Left lung (tissue), 4 donors: ENCODE measurements at regions not wholly inside any gene's neighbourhood (a gene's known extent, or its start where the extent isn't known, plus 50 kb on each side); places are given as distances from the start of the nearest gene placed in this dataset.

Experiments used
- ATAC-seq: fragments of 200-7000 bp; cut with Tn5 transposase; one replicate; pipeline ENCODE4 v1.9.1; 2020; ENCODE audit warnings: moderate library complexity
- DNase-seq, 4 donors: peaks; one replicate each; pipeline ENCODE4 v3.0.0-alpha.2; 2013 to 2020
- H3K27ac ChIP-seq, 2 donors: fragments of 200-600 bp; sonication (generic) in 1 of 2; one replicate each; pipeline versions ENCODE4 v1.5.0 to v1.8.0; 2020 to 2021
- H3K27me3 ChIP-seq, 2 donors: fragments of 200-600 bp; sonication (generic) in 1 of 2; one replicate each; pipeline versions ENCODE4 v1.5.0 to v1.8.0; 2020 to 2021
- H3K36me3 ChIP-seq, 2 donors: fragments of 200-600 bp; sonication (generic) in 1 of 2; one replicate each; pipeline versions ENCODE4 v1.5.0 to v1.8.0; 2020 to 2021
- H3K4me1 ChIP-seq, 2 donors: fragments of 200-600 bp; one replicate each; pipeline ENCODE4 v1.8.0; 2021
- H3K4me3 ChIP-seq, 2 donors: fragments of 200-600 bp; sonication (generic) in 1 of 2; one replicate each; pipeline versions ENCODE4 v1.5.0 to v1.8.0; 2020 to 2021; ENCODE audit warnings: mild to moderate bottlenecking in 1 of 2
- H3K9me3 ChIP-seq, 2 donors: fragments of 200-600 bp; sonication (generic) in 1 of 2; one replicate each; pipeline versions ENCODE4 v1.5.0 to v1.8.0; 2020 to 2021
- intact Hi-C, 2 donors: fragments of 100-400 bp; cut with DNase I; formaldehyde crosslinking; loops; one replicate each; pipeline versions ENCODE4 v1.11.2 to v1.14.2; 2022
- TF ChIP-seq, protein P1 (sequence below), 2 donors: fragments of 200-600 bp; sonication (generic) in 1 of 2; IDR thresholded peaks; one replicate each; pipeline versions ENCODE4 v1.5.0 to v1.8.0; 2021; ENCODE audit warnings: antibody characterized with exemption in 2 of 2
- donor health status: DM: no; HTN: yes; CAD: no.
- donor health status: DM: no; HTN: no; CAD: no.

DNA sequence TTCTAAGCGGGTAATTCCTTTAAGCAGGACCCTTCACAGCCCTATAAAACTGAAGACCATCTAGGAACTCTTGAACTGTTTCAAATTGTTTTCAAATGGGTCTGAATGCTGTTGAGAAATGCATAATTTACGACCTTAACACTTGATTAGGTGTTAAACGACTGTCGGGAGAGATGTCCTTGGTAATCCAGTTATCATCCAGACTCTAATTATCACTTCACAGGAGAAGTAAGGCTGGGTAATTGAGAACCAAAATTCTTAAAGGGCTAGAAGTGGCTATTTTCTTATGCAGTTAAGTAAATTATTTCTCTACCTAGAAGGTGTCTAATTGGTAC lies 276.7 kb upstream of the TBC1D5 start:
- H3K36me3 ChIP-seq = no peaks in the 10 kb centered on the region
- no peak for DNase-seq
- TF ChIP-seq, protein P1, sequence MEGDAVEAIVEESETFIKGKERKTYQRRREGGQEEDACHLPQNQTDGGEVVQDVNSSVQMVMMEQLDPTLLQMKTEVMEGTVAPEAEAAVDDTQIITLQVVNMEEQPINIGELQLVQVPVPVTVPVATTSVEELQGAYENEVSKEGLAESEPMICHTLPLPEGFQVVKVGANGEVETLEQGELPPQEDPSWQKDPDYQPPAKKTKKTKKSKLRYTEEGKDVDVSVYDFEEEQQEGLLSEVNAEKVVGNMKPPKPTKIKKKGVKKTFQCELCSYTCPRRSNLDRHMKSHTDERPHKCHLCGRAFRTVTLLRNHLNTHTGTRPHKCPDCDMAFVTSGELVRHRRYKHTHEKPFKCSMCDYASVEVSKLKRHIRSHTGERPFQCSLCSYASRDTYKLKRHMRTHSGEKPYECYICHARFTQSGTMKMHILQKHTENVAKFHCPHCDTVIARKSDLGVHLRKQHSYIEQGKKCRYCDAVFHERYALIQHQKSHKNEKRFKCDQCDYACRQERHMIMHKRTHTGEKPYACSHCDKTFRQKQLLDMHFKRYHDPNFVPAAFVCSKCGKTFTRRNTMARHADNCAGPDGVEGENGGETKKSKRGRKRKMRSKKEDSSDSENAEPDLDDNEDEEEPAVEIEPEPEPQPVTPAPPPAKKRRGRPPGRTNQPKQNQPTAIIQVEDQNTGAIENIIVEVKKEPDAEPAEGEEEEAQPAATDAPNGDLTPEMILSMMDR (IDR thresholded peaks at IDR 0.05) = no peak
- H3K4me3 ChIP-seq = no peak overlapping the region
- ATAC-seq = no peak
- no peaks in the 10 kb centered on the region for H3K27me3 ChIP-seq
- H3K4me1 ChIP-seq = no peaks in the 10 kb centered on the region
- H3K9me3 ChIP-seq = no peaks in the 10 kb centered on the region
- H3K27ac ChIP-seq = no peak overlapping the region
- intact Hi-C loops = no loop called here

DNA sequence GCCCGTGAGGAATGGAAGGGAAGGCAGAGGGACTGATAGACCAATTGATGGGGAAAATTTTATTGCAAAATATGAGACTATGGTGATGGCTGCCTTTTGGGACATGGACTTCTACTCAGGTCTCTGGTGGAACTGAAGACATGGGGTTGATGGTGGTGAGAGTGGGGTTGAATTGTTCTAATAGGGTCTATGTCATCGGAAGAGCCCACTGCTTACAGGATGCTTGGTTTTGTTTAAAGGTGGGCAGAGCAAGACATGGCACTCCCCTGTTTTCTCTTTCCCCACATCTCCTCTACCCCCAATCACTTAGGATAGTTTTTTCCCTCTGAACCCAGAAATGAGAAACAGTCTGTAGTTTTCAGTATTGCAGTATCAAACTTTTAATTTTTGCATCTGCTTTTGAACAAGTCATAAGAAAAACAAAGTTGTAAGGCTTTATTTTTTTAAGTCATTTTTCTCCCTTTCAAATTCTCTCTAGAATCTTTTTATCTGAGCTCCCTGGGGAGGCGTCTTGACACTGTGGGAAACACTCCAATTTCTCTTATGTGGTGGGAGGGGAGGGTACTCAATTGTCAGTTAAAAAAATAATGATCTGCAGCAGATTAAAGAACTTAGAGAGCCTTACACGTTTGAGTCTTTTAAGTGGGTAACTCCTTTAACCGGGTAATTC lies 276.2 kb upstream of the TBC1D5 start:
- Histone ChIP-seq H3K27ac (no peak overlapping the region), H3K36me3 (no peaks in the 10 kb centered on the region), H3K4me1 (no peaks in the 10 kb centered on the region), H3K4me3 (no peak overlapping the region), H3K27me3 (no peaks in the 10 kb centered on the region), H3K9me3 (no peaks in the 10 kb centered on the region)
- no peak for DNase-seq
- TF ChIP-seq, protein P1 (IDR thresholded peaks at IDR 0.05) = no peak
- intact Hi-C loops = no loop called here
- no peak for ATAC-seq

- DNase-seq (no peak), ATAC-seq (no peak)
- Histone ChIP-seq H3K4me1 (no peaks in the 10 kb centered on the region), H3K27ac (no peak overlapping the region), H3K27me3 (no peaks in the 10 kb centered on the region), H3K9me3 (no peaks in the 10 kb centered on the region), H3K36me3 (no peaks in the 10 kb centered on the region), H3K4me3 (no peak overlapping the region)
- intact Hi-C loops = no loop called here
- TF ChIP-seq, protein P1 (IDR thresholded peaks at IDR 0.05) = no peak
Observed at GRCh38 chr3:18016366-18016765, 273.9 kb upstream of the TBC1D5 start.

DNA sequence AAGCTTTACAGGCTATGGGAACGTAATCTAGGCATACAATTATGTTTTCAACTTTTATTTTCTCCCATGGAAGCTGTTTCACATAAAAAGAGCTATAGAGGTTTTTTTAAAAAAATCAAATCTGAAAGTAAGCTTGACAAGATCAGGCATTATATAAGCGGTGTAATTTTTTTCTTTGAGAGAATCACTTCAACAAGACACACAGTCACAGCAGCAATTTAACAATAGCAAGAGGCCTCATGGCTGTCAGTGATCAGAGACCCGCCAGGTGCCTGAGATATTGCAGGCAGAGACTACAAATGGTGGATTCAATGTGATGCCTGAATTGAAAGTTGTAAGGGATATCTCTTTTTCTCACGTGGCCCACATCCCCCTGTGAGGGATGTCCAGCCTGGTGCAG lies 270.5 kb upstream of the TBC1D5 start:
- DNase-seq (no peak), ATAC-seq (no peak)
- no peaks in the 10 kb centered on the region for H3K36me3 ChIP-seq
- intact Hi-C loops = no loop called here
- peaks cover 0 to 3% of the 10 kb centered on the region in 2 donors for H3K4me1 ChIP-seq
- TF ChIP-seq, protein P1 (IDR thresholded peaks at IDR 0.05) = no peak
- no peak overlapping the region for H3K27ac ChIP-seq
- no peaks in the 10 kb centered on the region for H3K9me3 ChIP-seq
- H3K27me3 ChIP-seq = no peaks in the 10 kb centered on the region
- H3K4me3 ChIP-seq = no peak overlapping the region

DNA sequence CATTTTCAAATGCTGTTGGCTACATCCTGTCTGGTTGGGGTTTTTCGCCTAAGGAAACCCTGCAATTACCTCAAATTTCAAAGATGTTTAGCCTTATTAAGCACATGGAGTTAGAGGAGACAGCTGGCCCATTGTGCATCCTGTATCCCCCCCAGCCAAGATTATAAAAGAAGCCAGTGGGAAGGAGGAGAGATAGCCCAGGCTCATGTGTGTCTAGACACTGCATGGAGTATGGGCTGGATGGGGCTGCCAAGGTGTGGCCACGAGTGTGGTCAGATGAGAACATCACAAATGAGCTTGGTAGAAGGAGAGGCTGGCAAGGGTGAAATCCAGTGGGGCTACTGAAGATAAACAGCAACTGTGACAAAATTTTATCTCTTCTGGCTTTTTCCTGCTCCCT lies 270.0 kb upstream of the TBC1D5 start:
- DNase-seq = no peak
- Histone ChIP-seq H3K27me3 (no peaks in the 10 kb centered on the region), H3K4me1 (peaks cover 0 to 3% of the 10 kb centered on the region in 2 donors), H3K4me3 (no peak overlapping the region), H3K27ac (no peak overlapping the region), H3K36me3 (no peaks in the 10 kb centered on the region), H3K9me3 (no peaks in the 10 kb centered on the region)
- ATAC-seq = no peak
- intact Hi-C loops = no loop called here
- TF ChIP-seq, protein P1 (IDR thresholded peaks at IDR 0.05) = no peak
